Fibroblast of the aortic adventitia (primary cell): ENCODE measurements at regions not wholly inside any gene's neighbourhood (a gene's known extent, or its start where the extent isn't known, plus 50 kb on each side); places are given as distances from the start of the nearest gene placed in this dataset.
A peak's percentile ranks its signal among the peaks of the same experiment; 100 is the strongest.

Experiments
- DNase-seq: peaks from one replicate; pipeline ENCODE4 v3.0.0-alpha.2; 2010; ENCODE audit warnings: low read depth
- H3K4me3 ChIP-seq: 2 replicates; pipeline ENCODE4 v1.5.1; 2011; ENCODE audit warnings: low read depth, mild to moderate bottlenecking, control low read depth, low read length, moderate library complexity
- TF ChIP-seq, protein P1 (sequence below): IDR thresholded peaks from 2 replicates; pipeline ENCODE4 v1.5.1; 2011; ENCODE audit warnings: mild to moderate bottlenecking, low read length, control low read depth, inconsistent platforms; ENCODE audit not compliant: insufficient read depth

DNA sequence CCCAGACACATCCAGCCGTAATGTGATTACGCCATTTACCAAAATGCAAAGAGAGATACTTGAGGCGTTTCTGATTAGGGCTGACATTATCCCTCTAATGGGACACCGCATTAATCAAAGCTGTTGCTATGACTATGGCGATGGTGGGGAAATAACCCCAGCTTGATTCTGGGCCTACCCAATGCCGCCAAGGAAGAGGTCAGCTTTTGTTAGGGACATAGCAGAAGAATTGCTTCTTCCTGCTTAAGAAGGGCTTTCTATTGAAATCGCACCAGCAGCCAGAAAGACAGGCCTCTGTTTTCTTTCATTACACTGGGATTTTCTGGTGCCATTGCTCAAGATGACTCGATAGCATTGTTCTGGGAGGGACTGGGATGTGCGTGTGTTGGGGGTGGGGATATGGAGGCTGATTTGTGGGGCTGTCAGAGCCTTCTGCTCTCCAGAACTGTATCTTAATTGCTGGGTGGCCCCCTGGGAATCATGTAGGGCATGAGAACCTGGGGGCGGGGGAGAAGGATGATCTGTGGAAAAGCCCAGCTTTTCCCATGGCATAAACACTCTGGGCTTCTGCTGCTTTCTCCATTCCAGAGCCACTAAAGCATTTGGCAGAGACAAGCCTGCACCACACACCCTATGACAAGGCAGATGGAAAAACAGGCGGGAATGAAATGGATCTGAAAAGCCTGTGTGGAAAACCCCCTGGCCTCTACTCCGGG, 106.5 kb upstream of the RAD23B start:
- peak; percentile 74 for DNase-seq

DNA sequence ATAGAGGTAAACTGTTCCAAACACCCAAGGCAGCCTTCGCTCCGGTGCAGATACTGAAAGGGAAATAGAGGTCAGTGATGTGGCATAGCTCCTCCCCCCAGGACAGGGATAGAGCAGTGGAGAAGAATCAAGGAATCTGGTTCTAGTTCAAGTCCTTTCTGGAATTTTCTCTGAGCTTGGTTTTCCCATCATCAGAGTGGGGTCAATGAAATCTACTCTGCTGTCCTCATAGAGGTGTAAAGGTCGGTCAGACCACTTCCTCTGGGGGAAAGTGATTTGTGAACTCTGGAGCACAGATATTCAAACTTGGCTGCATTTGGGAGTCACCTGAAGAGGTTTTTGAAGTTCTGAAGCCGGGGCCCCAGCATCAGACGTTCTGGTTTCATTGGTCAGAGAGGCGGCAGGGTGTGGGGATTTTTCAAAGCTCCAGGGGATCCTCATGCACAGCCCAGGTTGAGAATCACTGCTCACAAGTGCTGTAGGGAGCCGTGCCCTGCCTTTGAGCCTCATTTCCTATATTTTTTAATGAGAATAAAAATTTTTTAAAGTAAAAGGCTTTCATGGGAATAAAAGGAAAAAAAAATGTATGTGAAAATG, 105.7 kb upstream of the RAD23B start:
- H3K4me3 ChIP-seq, result no peak overlapping the region
- DNase-seq, result no peak
- TF ChIP-seq, protein P1, sequence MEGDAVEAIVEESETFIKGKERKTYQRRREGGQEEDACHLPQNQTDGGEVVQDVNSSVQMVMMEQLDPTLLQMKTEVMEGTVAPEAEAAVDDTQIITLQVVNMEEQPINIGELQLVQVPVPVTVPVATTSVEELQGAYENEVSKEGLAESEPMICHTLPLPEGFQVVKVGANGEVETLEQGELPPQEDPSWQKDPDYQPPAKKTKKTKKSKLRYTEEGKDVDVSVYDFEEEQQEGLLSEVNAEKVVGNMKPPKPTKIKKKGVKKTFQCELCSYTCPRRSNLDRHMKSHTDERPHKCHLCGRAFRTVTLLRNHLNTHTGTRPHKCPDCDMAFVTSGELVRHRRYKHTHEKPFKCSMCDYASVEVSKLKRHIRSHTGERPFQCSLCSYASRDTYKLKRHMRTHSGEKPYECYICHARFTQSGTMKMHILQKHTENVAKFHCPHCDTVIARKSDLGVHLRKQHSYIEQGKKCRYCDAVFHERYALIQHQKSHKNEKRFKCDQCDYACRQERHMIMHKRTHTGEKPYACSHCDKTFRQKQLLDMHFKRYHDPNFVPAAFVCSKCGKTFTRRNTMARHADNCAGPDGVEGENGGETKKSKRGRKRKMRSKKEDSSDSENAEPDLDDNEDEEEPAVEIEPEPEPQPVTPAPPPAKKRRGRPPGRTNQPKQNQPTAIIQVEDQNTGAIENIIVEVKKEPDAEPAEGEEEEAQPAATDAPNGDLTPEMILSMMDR, result no peak

More for the DNA sequence above, 106.5 kb upstream of the RAD23B start:
- TF ChIP-seq, protein P1, result no peak
- no peak overlapping the region for H3K4me3 ChIP-seq

DNA sequence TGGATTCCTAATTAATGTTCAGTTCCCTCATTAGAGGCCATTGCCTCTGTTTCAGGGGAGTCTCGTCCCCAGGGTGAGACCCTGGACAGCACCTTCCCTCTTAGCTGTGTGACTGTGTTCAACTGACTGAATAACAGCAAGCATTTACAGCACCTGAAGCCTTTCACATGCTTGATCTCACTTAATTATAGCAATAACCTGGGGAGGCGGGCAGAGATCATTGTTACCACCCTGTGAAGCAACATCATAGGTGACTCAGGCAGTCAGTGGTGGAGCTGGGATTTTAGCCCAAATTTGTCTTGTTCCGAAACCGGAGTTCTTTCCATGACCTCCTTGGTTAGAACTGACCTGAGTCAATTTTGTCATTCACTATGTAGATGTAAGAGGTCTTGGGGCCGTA, 105.2 kb upstream of the RAD23B start:
- DNase-seq, result no peak
- TF ChIP-seq, protein P1, result no peak
- no peak overlapping the region for H3K4me3 ChIP-seq

DNA sequence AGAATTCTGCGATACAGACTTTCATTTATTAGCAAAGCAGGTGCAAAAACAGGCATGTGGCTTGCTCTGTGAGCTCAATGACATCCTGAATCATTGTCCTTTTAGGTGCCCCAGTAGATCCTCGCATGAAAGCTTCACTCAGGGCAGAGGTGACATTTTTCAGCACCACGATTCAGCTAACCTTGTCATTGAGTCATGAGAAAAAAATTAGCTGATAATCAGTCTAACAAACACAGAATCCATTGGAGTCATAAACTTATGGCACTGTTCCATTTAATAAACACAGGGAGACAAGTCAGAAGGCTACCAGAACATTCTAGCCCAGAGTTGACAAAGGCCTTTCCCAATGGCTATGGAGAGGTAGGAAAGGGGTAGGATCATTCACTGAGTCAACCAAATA, 104.8 kb upstream of the RAD23B start:
- no peak overlapping the region for H3K4me3 ChIP-seq
- peak; percentile 21 for DNase-seq
- TF ChIP-seq, protein P1, result no peak

DNA sequence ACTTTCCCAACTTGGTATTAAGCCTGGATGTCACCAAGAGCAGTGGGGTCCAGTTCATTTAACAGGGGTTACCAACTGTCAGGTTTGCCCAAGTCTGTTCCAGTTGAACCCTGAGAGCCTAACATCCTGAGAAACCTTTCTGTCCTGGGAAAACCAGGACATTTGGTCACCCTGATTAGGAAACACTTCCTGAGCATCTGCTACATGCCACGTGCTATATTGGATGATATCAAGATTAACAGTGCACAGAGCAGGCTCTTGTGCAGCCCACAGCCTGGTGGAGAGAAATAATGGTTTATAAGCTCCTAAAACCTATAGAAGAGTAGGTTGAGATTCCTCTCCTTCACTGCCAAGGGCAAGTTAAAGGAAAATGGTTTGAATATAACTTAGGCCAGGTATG, 102.9 kb upstream of the RAD23B start:
- DNase-seq, result no peak
- TF ChIP-seq, protein P1, result no peak
- H3K4me3 ChIP-seq, result no peak overlapping the region

DNA sequence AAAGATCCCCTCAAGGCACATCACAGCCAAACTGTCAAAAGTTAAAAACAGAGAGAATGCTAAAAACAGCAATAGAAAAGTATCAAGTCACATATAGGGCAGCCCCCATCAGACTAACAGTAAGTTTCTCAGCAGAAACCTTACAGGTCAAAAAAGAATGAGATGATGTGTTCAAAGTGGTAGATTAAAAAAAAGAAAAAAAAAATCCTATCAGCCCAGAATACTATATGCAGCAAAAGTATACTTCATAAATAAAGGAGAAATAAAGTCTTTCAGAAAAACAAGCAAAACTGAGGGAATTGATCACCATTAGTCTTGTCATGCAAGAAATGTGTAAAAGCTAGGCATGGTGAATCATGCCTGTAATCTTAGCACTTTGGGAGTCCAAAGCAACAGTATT, 99.9 kb upstream of the RAD23B start:
- no peak for DNase-seq
- TF ChIP-seq, protein P1, result no peak
- no peak overlapping the region for H3K4me3 ChIP-seq
